ENCODE measurements at regions not wholly inside any gene's neighbourhood (a gene's known extent, or its start where the extent isn't known, plus 50 kb on each side); places are given as distances from the start of the nearest gene placed in this dataset.

DNA sequence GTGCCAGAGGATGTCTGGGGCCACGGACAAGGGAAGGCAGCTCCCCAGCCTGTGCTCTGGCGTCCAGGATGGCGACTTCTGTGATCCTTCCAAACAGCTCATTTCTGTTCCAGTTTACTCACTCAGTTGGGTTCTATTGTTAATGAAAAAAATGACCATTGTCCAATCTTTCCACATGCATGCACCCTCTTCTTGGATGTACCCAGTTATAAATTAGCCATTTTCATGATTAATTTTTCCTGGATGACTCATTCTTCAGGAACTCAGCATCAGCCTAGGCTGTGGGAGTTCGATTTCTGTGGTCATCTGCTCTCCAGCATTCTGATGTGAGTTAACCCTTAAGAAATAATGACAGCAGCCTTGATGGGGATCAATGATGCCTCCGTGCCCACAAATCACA is 926.8 kb downstream of the BCL11B start:
- H3K9me3 ChIP-seq: no peaks in the 10 kb centered on the region
- H3K4me3 ChIP-seq: no peak overlapping the region
- no peak overlapping the region for H3K27ac ChIP-seq
- H3K4me1 ChIP-seq: no peaks in the 10 kb centered on the region
- no peaks in the 10 kb centered on the region for H3K27me3 ChIP-seq
- no peak for ATAC-seq
- no peaks in the 10 kb centered on the region for H3K36me3 ChIP-seq
- no peak for TF ChIP-seq POLR2AphosphoS5 (IDR thresholded peaks at IDR 0.05)
- TF ChIP-seq POLR2A (IDR thresholded peaks at IDR 0.05): no peak
- no peak for TF ChIP-seq EP300 (IDR thresholded peaks at IDR 0.05)
- TF ChIP-seq, protein P1, sequence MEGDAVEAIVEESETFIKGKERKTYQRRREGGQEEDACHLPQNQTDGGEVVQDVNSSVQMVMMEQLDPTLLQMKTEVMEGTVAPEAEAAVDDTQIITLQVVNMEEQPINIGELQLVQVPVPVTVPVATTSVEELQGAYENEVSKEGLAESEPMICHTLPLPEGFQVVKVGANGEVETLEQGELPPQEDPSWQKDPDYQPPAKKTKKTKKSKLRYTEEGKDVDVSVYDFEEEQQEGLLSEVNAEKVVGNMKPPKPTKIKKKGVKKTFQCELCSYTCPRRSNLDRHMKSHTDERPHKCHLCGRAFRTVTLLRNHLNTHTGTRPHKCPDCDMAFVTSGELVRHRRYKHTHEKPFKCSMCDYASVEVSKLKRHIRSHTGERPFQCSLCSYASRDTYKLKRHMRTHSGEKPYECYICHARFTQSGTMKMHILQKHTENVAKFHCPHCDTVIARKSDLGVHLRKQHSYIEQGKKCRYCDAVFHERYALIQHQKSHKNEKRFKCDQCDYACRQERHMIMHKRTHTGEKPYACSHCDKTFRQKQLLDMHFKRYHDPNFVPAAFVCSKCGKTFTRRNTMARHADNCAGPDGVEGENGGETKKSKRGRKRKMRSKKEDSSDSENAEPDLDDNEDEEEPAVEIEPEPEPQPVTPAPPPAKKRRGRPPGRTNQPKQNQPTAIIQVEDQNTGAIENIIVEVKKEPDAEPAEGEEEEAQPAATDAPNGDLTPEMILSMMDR (IDR thresholded peaks at IDR 0.05): no peak
- WGBS, 2 donors (ENCODE audit: low coverage in 1 of 2): 43 to 54% methylated on average over 4 to 5 of the region's 5 CpGs

DNA sequence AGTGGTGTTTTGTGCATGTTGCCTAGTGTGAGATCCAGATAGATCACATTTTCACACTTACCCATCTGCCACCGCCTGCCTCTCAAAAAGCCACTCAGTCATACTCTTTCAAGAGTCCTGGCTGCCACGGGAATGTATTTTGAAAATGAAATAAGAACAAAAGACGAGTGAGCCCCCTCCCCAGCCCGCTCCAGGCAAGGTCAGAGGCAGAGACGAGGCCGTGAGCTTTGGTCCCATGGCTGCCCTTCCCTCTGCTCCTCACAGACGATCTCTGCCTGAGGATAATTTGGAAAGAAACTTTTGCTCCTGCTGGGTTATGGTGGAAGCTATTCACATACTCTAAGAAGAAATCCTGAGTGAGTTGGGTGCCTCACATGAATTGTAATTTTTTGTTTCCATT is 924.3 kb downstream of the BCL11B start:
- no peaks in the 10 kb centered on the region for H3K4me1 ChIP-seq
- ATAC-seq: no peak
- no peak for TF ChIP-seq POLR2A (IDR thresholded peaks at IDR 0.05)
- TF ChIP-seq EP300 (IDR thresholded peaks at IDR 0.05): no peak
- TF ChIP-seq, protein P1 (IDR thresholded peaks at IDR 0.05): no peak
- no peak for TF ChIP-seq POLR2AphosphoS5 (IDR thresholded peaks at IDR 0.05)
- 53 to 90% methylated on average over 2 to 6 of the region's 7 CpGs for WGBS, 2 donors (ENCODE audit: low coverage in 1 of 2)
- no peak overlapping the region for H3K27ac ChIP-seq
- H3K9me3 ChIP-seq: no peaks in the 10 kb centered on the region
- no peak overlapping the region for H3K4me3 ChIP-seq
- no peaks in the 10 kb centered on the region for H3K36me3 ChIP-seq
- H3K27me3 ChIP-seq: no peaks in the 10 kb centered on the region

DNA sequence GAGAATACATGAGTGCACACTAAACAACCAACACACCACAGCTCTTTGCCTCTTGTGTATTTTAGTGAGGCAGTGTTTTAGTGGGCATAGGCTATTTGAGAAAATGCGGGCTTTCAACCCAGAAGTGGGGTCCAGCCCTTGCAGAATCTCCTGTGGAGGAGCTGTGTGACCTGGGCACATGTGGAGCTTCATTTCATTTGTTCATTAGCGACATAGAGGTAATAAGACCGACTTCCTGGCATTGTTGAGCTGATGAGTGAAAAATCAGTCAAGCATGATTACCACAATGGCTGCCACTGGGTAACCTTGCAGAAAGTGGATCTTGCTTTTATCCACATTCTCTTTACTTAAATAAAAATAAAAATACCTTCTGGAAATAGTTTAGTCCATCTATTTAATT is 923.5 kb downstream of the BCL11B start:
- 77 to 100% methylated on average over 3 of the region's 3 CpGs for WGBS, 2 donors (ENCODE audit: low coverage in 1 of 2)
- no peaks in the 10 kb centered on the region for H3K9me3 ChIP-seq
- no peak for ATAC-seq

DNA sequence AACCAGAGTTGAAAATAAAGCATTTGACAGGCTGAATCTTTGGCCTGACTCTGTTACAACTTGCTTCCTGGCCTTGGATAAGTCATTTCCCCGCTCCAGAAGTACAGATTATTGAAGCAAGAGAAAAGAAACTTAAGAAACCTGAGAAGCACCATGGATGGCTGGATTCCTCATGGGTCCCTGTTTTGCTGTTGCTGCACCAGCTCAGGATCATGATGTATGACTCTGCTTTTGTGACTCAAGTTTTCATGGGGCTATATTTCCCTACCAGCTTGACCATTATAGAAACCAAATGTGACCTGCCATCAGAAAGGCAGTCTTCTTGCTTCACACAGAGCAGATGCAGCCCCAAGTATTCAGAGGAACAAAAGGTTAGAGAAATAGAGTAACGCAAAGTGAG is 921.8 kb downstream of the BCL11B start:
- Histone ChIP-seq H3K4me1 (no peaks in the 10 kb centered on the region), H3K9me3 (no peaks in the 10 kb centered on the region), H3K36me3 (no peaks in the 10 kb centered on the region), H3K27me3 (no peaks in the 10 kb centered on the region), H3K4me3 (no peak overlapping the region), H3K27ac (no peak overlapping the region)
- TF ChIP-seq EP300 (IDR thresholded peaks at IDR 0.05): no peak
- no peak for TF ChIP-seq POLR2AphosphoS5 (IDR thresholded peaks at IDR 0.05)
- TF ChIP-seq, protein P1 (IDR thresholded peaks at IDR 0.05): no peak
- 36 to 49% methylated on average over 2 of the region's 2 CpGs for WGBS, 2 donors (ENCODE audit: low coverage in 1 of 2)
- ATAC-seq: no peak

More for the DNA sequence above, 923.5 kb downstream of the BCL11B start:
- no peaks in the 10 kb centered on the region for H3K4me1 ChIP-seq
- H3K27me3 ChIP-seq: no peaks in the 10 kb centered on the region
- H3K4me3 ChIP-seq: no peak overlapping the region
- H3K27ac ChIP-seq: no peak overlapping the region
- no peak for TF ChIP-seq POLR2AphosphoS5 (IDR thresholded peaks at IDR 0.05)
- TF ChIP-seq, protein P1 (IDR thresholded peaks at IDR 0.05): no peak
- no peak for TF ChIP-seq POLR2A (IDR thresholded peaks at IDR 0.05)
- TF ChIP-seq EP300 (IDR thresholded peaks at IDR 0.05): no peak
- H3K36me3 ChIP-seq: no peaks in the 10 kb centered on the region

DNA sequence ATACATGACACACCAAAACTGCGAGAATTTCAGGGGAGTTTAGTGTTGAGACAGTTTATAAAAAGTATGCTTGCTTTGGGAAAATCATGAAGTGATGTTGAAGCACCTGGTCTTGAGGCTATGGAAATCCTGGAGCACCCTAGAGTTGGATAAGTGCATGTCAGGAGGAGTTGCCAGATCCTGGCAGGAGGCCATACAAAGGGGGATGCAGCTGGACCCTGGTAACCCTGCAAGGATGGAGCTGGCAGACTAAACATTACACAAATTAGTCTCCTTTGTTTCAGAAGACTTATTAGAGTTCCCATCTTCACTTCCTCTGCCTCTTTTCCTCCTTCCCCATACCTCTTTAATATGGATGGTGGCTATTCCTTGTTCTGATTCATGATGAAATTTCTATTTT is 907.0 kb downstream of the BCL11B start:
- no peaks in the 10 kb centered on the region for H3K36me3 ChIP-seq
- no peak overlapping the region for H3K4me3 ChIP-seq
- H3K27ac ChIP-seq: no peak overlapping the region
- ATAC-seq: no peak
- no peaks in the 10 kb centered on the region for H3K4me1 ChIP-seq
- H3K27me3 ChIP-seq: peaks cover 7% of the 10 kb centered on the region
- H3K9me3 ChIP-seq: peaks cover 0 to 4% (median 0%) of the 10 kb centered on the region in 3 donors
- TF ChIP-seq, protein P1 (IDR thresholded peaks at IDR 0.05): no peak
- TF ChIP-seq POLR2A (IDR thresholded peaks at IDR 0.05): no peak
- TF ChIP-seq POLR2AphosphoS5 (IDR thresholded peaks at IDR 0.05): no peak
- no peak for TF ChIP-seq EP300 (IDR thresholded peaks at IDR 0.05)
- WGBS, 2 donors (ENCODE audit: low coverage in 1 of 2): 44 to 71% methylated on average over 1 of the region's 1 CpG
